ENCODE measurements at regions not wholly inside any gene's neighbourhood (a gene's known extent, or its start where the extent isn't known, plus 50 kb on each side); places are given as distances from the start of the nearest gene placed in this dataset.

GRCh38 chr1:234826352-234826751 lies 216.4 kb upstream of the IRF2BP2 start:
- TF ChIP-seq POLR2A (IDR thresholded peaks at IDR 0.05) = no peak
- TF ChIP-seq EP300 (IDR thresholded peaks at IDR 0.05; ENCODE audit: low read depth) = no peak
- TF ChIP-seq CTCF (IDR thresholded peaks at IDR 0.05) = no peak
- no peak for TF ChIP-seq POLR2AphosphoS5 (IDR thresholded peaks at IDR 0.05)

All from transverse colon (tissue), 4 donors.